Neural cell (in vitro differentiated cells): ENCODE measurements at regions not wholly inside any gene's neighbourhood (a gene's known extent, or its start where the extent isn't known, plus 50 kb on each side); places are given as distances from the start of the nearest gene placed in this dataset.

ENCODE experiments used
- H2AFZ ChIP-seq: fragments of 200-600, 300-800 bp; sonication (generic), shearing (Covaris generic); 2 replicates; pipeline ENCODE4 v1.6.0; 2014; ENCODE audit warnings: low read depth, mild to moderate bottlenecking, antibody characterized with exemption, low read length, moderate library complexity
- H3F3A ChIP-seq: fragments of 200-600 bp; shearing (Covaris generic); 2 replicates; pipeline ENCODE4 v1.6.1; 2016; ENCODE audit warnings: mild to moderate bottlenecking, moderate library complexity, mixed read lengths, antibody characterized with exemption, low read length; ENCODE audit not compliant: insufficient read depth, poor library complexity, severe bottlenecking
- H3K27ac ChIP-seq: fragments of 200-600, 300-800 bp; sonication (generic), shearing (Covaris generic); 2 replicates; pipeline ENCODE4 v1.5.1; 2014; ENCODE audit warnings: mild to moderate bottlenecking, low read length, moderate library complexity
- H3K27me3 ChIP-seq: fragments of 300-800, 200-600 bp; sonication (generic), shearing (Covaris generic); 2 replicates; pipeline ENCODE4 v1.6.0; 2014; ENCODE audit warnings: mild to moderate bottlenecking, low read depth, low read length, moderate library complexity; ENCODE audit not compliant: insufficient read depth
- H3K36me3 ChIP-seq: fragments of 300-800, 200-600 bp; sonication (generic), shearing (Covaris generic); 2 replicates; pipeline ENCODE4 v1.5.1; 2014; ENCODE audit warnings: mild to moderate bottlenecking, antibody characterized with exemption, low read length, moderate library complexity; ENCODE audit not compliant: insufficient read depth
- H3K4me2 ChIP-seq: fragments of 300-800, 200-600 bp; sonication (generic), shearing (Covaris generic); 2 replicates; pipeline ENCODE4 v1.6.0; 2014; ENCODE audit warnings: mild to moderate bottlenecking, low read length
- H3K4me3 ChIP-seq: fragments of 300-800, 200-600 bp; sonication (generic), shearing (Covaris generic); 2 replicates; pipeline ENCODE4 v1.5.1; 2014; ENCODE audit warnings: mild to moderate bottlenecking, low read length, moderate library complexity
- H3K79me2 ChIP-seq: fragments of 200-600 bp; shearing (Covaris generic); replicated peaks from 2 replicates; pipeline ENCODE4 v1.6.0; 2014; ENCODE audit warnings: mild to moderate bottlenecking, low read length, moderate library complexity; ENCODE audit not compliant: insufficient read depth
- H3K9ac ChIP-seq: fragments of 300-800, 200-600 bp; sonication (generic), shearing (Covaris generic); 2 replicates; pipeline ENCODE4 v1.6.1; 2016; ENCODE audit warnings: mild to moderate bottlenecking, low read length, mixed read lengths
- H3K9me2 ChIP-seq: fragments of 200-600 bp; shearing (Covaris generic); 2 replicates; pipeline ENCODE4 v1.6.1; 2016; ENCODE audit warnings: mild to moderate bottlenecking, low read length, mixed read lengths; ENCODE audit not compliant: insufficient read depth
- H3K9me3 ChIP-seq: fragments of 200-600, 300-800 bp; sonication (generic), shearing (Covaris generic); 2 replicates; pipeline ENCODE4 v1.6.1; 2016; ENCODE audit warnings: mild to moderate bottlenecking, mixed run types, low read length, moderate library complexity, mixed read lengths
- H4K20me1 ChIP-seq: fragments of 200-600 bp; shearing (Covaris generic); 2 replicates; pipeline ENCODE4 v1.6.1; 2016; ENCODE audit warnings: mild to moderate bottlenecking, mixed run types; ENCODE audit not compliant: insufficient read depth
- CTCF ChIP-seq: fragments of 450-650 bp; IDR thresholded peaks from 2 replicates; pipeline ENCODE4 v1.5.1; 2014; ENCODE audit warnings: antibody characterized with exemption, mild to moderate bottlenecking, moderate library complexity; ENCODE audit not compliant: poor library complexity, severe bottlenecking
- EP300 ChIP-seq: fragments of 450-650 bp; conservative IDR thresholded peaks from 2 replicates; pipeline ENCODE4 v1.6.1; 2014; ENCODE audit warnings: antibody characterized with exemption, mild to moderate bottlenecking, moderate library complexity; ENCODE audit not compliant: poor library complexity, severe bottlenecking
- EZH2 ChIP-seq: fragments of 200-600, 300-800 bp; shearing (Covaris generic), sonication (generic); IDR thresholded peaks from 2 replicates; pipeline ENCODE4 v1.6.1; 2014; ENCODE audit warnings: antibody characterized with exemption, low read length, borderline replicate concordance, mild to moderate bottlenecking; ENCODE audit not compliant: insufficient read depth, poor library complexity, severe bottlenecking
- MXI1 ChIP-seq: fragments of 450-650 bp; conservative IDR thresholded peaks from 2 replicates; pipeline ENCODE4 v1.6.1; 2014; ENCODE audit warnings: antibody characterized with exemption, mild to moderate bottlenecking; ENCODE audit not compliant: poor library complexity, severe bottlenecking
- POLR2AphosphoS5 ChIP-seq: IDR thresholded peaks from 2 replicates; pipeline ENCODE4 v1.6.1; 2012
- RAD21 ChIP-seq: fragments of 450-650 bp; conservative IDR thresholded peaks from 2 replicates; pipeline ENCODE4 v1.6.1; 2014; ENCODE audit warnings: antibody characterized with exemption, mild to moderate bottlenecking, moderate library complexity
- SMC3 ChIP-seq: fragments of 450-650 bp; conservative IDR thresholded peaks from 2 replicates; pipeline ENCODE4 v1.6.1; 2014; ENCODE audit warnings: antibody characterized with exemption, mild to moderate bottlenecking, moderate library complexity; ENCODE audit not compliant: poor library complexity
- TAF1 ChIP-seq: IDR thresholded peaks from 2 replicates; pipeline ENCODE4 v1.6.1; 2012; ENCODE audit warnings: low read depth
- TF ChIP-seq, protein P1 (sequence below): IDR thresholded peaks from 2 replicates; pipeline ENCODE4 v1.6.1; 2012; ENCODE audit warnings: borderline replicate concordance

- Histone ChIP-seq H3K9ac (no peak overlapping the region), H4K20me1 (no peaks in the 10 kb centered on the region), H3K27me3 (no peaks in the 10 kb centered on the region), H3F3A (no peaks in the 10 kb centered on the region), H3K4me3 (no peak overlapping the region), H3K36me3 (no peaks in the 10 kb centered on the region), H3K9me2 (no peaks in the 10 kb centered on the region), H2AFZ (no peak overlapping the region), H3K4me2 (no peak overlapping the region), H3K79me2 (no peaks in the 10 kb centered on the region), H3K27ac (no peak overlapping the region), H3K9me3 (no peaks in the 10 kb centered on the region)
- TF ChIP-seq EZH2 (no peak), TAF1 (no peak), CTCF (no peak), MXI1 (no peak), POLR2AphosphoS5 (no peak), RAD21 (no peak), SMC3 (no peak), EP300 (no peak)
- TF ChIP-seq, protein P1, sequence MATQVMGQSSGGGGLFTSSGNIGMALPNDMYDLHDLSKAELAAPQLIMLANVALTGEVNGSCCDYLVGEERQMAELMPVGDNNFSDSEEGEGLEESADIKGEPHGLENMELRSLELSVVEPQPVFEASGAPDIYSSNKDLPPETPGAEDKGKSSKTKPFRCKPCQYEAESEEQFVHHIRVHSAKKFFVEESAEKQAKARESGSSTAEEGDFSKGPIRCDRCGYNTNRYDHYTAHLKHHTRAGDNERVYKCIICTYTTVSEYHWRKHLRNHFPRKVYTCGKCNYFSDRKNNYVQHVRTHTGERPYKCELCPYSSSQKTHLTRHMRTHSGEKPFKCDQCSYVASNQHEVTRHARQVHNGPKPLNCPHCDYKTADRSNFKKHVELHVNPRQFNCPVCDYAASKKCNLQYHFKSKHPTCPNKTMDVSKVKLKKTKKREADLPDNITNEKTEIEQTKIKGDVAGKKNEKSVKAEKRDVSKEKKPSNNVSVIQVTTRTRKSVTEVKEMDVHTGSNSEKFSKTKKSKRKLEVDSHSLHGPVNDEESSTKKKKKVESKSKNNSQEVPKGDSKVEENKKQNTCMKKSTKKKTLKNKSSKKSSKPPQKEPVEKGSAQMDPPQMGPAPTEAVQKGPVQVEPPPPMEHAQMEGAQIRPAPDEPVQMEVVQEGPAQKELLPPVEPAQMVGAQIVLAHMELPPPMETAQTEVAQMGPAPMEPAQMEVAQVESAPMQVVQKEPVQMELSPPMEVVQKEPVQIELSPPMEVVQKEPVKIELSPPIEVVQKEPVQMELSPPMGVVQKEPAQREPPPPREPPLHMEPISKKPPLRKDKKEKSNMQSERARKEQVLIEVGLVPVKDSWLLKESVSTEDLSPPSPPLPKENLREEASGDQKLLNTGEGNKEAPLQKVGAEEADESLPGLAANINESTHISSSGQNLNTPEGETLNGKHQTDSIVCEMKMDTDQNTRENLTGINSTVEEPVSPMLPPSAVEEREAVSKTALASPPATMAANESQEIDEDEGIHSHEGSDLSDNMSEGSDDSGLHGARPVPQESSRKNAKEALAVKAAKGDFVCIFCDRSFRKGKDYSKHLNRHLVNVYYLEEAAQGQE: no peak
Measured at GRCh38 chr4:84146300-84146959, 352.7 kb downstream of the NKX6-1 start.

- H3K9ac ChIP-seq: no peak overlapping the region
Measured at GRCh38 chr4:84145176-84145575, 353.9 kb downstream of the NKX6-1 start.

More at GRCh38 chr4:84145176-84145575, 353.9 kb downstream of the NKX6-1 start:
- no peaks in the 10 kb centered on the region for H3K9me3 ChIP-seq
- H3K9me2 ChIP-seq: no peaks in the 10 kb centered on the region
- H3F3A ChIP-seq: no peaks in the 10 kb centered on the region
- H3K4me3 ChIP-seq: no peak overlapping the region
- H3K4me2 ChIP-seq: no peak overlapping the region
- TF ChIP-seq EZH2: no peak
- TF ChIP-seq, protein P1: no peak
- TF ChIP-seq TAF1: no peak
- TF ChIP-seq RAD21: no peak
- TF ChIP-seq EP300: no peak
- TF ChIP-seq CTCF: no peak
- no peak for TF ChIP-seq POLR2AphosphoS5
- TF ChIP-seq SMC3: no peak
- TF ChIP-seq MXI1: no peak
- H3K79me2 ChIP-seq: no peaks in the 10 kb centered on the region
- H3K27me3 ChIP-seq: no peaks in the 10 kb centered on the region
- H3K27ac ChIP-seq: no peak overlapping the region
- H3K36me3 ChIP-seq: no peaks in the 10 kb centered on the region
- no peaks in the 10 kb centered on the region for H4K20me1 ChIP-seq
- no peak overlapping the region for H2AFZ ChIP-seq
